Muscle of back (tissue), 3 donors: ENCODE measurements at regions not wholly inside any gene's neighbourhood (a gene's known extent, or its start where the extent isn't known, plus 50 kb on each side); places are given as distances from the start of the nearest gene placed in this dataset.
A peak's percentile ranks its signal among the peaks of the same experiment; 100 is the strongest.
"Not testable (repeated sequence)": the region's sequence is repeated elsewhere in the genome, so short reads cannot be mapped to it uniquely, and the experiment has no call there.

Experiments used
- DNase-seq, 3 donors: peaks; one replicate each; pipeline versions ENCODE4 v3.0.0 to v3.0.0-alpha.2; 2013

DNA sequence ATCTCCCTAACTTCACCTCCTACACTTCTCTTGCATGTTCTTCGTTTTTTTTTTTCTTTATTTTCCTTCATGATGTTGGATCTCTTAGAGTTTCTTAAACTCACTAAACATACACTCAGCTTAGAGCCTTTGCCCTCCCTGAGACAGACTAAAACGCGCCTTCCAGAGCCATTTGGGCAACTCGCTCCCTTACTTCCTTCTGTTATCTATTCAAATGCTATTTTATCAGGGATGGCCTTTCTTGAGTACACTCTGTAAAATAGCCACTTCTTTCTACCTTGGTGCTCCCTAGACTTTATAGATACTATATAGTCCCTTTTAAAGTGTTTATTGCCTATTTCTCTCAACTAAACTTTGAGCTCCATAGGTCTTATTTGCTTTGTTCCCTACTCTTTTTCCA lies 598.2 kb upstream of the NECTIN3 start:
- DNase-seq, result no peak

- no peak for DNase-seq
Observed at GRCh38 chr3:110474397-110474796, 597.2 kb upstream of the NECTIN3 start.

DNA sequence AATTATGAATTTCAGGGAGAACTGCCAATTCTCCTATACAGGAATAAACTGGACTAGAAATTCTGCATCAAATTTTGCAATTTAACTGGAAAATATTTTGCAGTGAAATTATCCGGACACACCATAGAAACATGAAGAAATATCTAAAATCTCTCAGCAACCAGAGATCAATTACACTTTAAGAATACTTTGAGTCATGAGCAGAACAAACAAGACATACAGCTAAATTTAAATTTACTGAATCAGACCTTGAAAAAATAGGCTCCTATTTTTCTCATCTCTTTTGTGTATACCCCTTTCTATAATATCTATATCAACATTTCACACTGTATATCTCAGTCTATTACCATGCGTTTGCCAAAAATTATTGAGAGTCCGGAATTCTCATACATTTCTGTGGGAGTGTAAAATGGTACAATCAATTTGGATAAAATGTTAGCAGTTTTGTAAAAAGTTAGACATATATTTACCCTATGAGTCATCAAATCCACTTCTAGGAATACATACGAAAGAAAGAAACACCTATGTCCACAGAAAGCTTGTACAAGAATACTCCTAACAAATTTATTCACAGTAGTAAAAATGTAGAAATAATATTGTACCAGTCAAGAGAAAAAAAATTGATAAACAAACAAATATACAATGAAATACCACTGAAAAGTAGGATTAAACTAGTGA lies 593.1 kb upstream of the NECTIN3 start:
- DNase-seq, result no peak

- DNase-seq, result peak in 2 of 3 donors; percentile 18 to 24
Observed at GRCh38 chr3:110479731-110480130, 591.9 kb upstream of the NECTIN3 start.

- DNase-seq, result no peak
Observed at GRCh38 chr3:110485389-110485788, 586.2 kb upstream of the NECTIN3 start.

- no peak for DNase-seq
Observed at GRCh38 chr3:110487840-110488239, 583.8 kb upstream of the NECTIN3 start.

- DNase-seq, result no peak
Observed at GRCh38 chr3:110491413-110491812, 580.2 kb upstream of the NECTIN3 start.

DNA sequence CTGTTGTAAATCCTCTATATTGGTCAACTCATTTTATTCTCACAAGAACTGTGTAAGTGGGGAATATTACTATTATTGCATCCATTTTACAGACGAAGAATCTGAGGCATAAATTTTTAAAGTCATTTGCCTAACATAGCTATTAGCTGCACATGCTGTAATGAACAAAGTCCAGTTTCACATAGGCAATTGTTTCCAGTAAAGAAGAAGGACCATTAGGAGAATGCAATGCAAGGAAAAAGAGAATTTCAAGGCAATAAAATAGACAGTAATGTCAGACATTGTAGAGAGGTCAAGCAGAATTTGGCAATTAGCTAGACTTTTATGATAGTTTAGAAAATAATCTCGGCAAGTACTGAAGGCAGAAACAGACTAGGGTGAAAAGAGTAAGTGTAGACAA lies 578.7 kb upstream of the NECTIN3 start:
- no peak for DNase-seq

DNA sequence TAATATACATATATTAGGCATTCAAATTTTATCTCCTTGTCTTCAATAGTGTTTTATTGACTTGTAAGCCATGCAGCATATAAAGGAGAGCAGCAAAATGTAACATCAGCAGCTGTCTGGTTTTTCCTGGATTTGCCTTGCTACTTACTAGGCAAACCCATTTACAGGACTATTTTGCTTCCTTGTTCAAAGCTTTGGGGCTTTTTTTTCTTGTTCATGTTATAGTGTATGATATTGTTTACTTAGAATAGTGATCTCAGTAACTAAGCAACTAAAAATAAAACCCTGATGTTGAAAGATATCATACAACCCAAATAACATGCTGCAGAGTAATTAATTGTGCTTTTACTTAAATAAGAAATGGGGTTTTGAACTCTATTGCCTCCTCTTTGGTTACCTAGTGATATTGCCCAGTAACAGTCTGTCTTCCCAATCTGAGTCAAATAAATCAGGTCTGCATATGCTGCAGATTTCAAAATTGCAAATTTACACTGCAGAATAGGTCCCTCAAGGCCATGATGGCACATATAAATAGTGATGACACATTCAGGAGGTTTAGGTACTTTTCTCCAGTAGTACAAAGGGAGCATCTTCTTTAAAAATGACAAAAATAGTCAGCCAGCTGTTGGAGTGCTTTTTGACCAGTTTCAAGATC lies 578.1 kb upstream of the NECTIN3 start:
- no peak for DNase-seq

GRCh38 chr3:110494093-110494490 lies 577.5 kb upstream of the NECTIN3 start:
- no peak for DNase-seq

- no peak for DNase-seq
Observed at GRCh38 chr3:110494728-110495127, 576.9 kb upstream of the NECTIN3 start.

DNA sequence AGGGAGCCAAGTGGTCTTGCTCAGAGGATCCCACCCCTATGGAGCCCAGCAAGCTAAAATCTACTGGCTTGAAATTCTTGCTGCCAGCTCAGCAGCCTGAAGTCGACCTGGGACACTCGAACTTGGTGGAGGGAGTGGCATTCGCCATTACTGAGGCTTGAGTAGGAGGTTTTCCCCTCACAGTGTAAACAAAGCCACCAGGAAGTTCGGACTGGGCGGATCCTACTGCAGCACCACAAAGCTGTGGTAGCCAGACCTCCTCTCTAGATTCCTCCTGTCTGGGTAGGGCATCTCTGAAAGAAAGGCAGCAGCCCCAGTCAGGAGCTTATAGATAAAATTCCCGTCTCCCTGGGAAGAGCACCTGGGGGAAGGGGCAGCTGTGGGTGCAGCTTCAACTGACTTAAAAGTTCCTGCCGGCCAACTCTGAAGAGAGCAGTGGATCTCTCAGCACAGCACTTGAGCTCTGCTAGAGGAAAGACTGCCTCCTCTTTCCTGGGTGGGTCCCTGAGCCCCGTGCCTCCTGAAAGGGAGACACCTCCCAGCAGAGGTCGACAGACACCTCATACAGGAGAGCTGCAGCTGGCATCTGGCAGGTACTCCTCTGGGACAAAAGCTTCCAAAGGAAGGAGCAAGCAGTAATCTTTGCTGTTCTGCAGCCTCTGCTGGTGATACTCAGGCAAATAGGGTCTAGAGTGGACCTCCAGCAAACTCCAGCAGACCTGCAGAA lies 576.3 kb upstream of the NECTIN3 start:
- no peak for DNase-seq

DNA sequence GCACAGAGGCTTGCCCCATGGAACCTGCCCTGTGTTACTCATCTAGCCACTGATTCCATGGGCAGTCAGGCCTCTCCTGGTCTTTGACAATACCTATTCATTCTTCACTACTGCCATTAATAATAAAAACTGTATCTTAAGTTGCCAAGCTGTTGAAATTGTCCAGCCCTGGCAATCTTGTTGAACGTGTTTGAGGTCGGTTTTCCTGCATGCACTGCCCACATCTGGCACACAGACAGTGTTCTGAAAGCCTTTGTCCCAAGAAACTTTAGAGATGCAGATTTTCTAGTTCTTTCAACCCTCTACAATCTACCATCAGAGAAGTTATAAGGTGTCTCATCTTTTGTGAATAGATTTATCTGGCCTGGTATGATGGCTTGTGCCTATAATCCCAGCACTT lies 567.2 kb upstream of the NECTIN3 start:
- DNase-seq, result no peak

- DNase-seq, result no peak
Observed at GRCh38 chr3:110504901-110505300, 566.7 kb upstream of the NECTIN3 start.

GRCh38 chr3:110506890-110507289 lies 564.7 kb upstream of the NECTIN3 start:
- DNase-seq, result no peak

DNA sequence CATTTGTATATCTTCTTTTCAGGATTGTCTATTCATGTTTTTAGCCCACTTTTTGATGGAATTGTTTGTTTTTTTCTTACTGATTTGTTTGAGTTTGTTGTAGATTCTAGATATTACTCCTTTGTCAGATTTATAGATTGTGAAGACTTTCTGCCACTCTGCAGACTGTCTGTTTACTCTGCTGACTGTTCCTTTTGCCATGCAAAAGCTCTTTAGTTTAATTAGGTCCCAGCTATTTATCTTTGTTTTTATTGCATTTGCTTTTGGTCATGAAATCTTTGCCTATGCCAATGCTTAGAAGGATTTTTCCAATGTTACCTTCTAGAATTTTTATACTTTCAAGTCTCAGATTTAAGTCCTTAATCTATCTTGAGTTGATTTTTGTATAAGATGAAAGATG lies 564.0 kb upstream of the NECTIN3 start:
- DNase-seq, result not testable (repeated sequence)

GRCh38 chr3:110512961-110513360 lies 558.7 kb upstream of the NECTIN3 start:
- DNase-seq, result no peak

DNA sequence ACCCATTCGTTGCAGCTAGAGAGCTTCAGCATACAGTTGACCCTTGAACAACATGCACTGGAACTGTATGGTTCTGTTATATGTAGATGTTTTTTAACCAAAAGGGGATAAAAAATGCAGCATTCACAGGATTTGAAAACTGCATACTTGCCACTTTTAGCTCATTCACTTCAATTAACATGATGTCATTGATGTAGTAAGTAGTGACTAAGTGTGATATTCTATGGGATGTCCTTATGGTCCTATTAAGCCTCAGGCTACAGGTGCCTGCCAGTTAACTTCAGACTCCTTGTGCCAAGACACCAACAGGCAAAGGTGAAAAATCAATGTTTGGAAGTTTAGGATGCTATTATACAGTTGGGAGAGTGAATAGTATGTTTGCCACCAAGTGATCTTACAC lies 553.6 kb upstream of the NECTIN3 start:
- DNase-seq, result no peak

- DNase-seq, result peak in 2 of 3 donors; percentile 37 to 49
Observed at GRCh38 chr3:110519071-110519470, 552.5 kb upstream of the NECTIN3 start.

- peak; percentile 8 to 71 (median 21) for DNase-seq
Observed at GRCh38 chr3:110521019-110521418, 550.6 kb upstream of the NECTIN3 start.

DNA sequence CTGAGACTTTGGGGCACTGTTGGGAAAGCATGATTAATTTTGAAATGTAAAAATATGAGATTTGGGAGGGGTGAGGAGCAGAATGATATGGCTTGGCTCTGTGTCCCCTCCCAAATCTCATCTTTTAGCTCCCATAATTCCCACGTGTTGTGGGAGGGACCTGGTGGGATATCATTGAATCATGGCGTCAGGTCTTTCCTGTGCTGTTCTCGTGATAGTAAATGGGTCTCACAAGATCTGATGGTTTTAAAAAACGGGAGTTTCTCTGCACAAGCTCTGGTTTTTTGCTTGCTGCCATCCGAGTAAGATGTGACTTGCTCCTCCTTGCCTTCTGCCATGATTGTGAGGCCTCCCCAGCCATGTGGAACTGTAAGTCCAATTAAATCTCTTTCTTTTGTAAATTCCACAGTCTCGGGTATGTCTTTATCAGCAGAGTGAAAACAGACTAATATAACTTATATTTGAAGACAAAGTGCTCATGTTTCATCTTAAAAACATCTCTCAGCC lies 546.0 kb upstream of the NECTIN3 start:
- not testable (repeated sequence) for DNase-seq

GRCh38 chr3:110526777-110527727 lies 544.6 kb upstream of the NECTIN3 start:
- DNase-seq, result peak in 2 of 3 donors; percentile 7 to 87
